BE2C (cell line): ENCODE measurements at regions not wholly inside any gene's neighbourhood (a gene's known extent, or its start where the extent isn't known, plus 50 kb on each side); places are given as distances from the start of the nearest gene placed in this dataset.
"Not testable (repeated sequence)": the region's sequence is repeated elsewhere in the genome, so short reads cannot be mapped to it uniquely, and the experiment has no call there.

Experiments
- DNase-seq: peaks from one replicate; pipeline ENCODE4 v3.0.0-alpha.2; 2020
- H3K27me3 ChIP-seq: fragments of 250-450 bp; sonication (Bioruptor Pico); 2 replicates; pipeline ENCODE4 v1.5.1; 2020; ENCODE audit warnings: mild to moderate bottlenecking
- H3K36me3 ChIP-seq: fragments of 250-450 bp; sonication (Bioruptor Pico); 2 replicates; pipeline ENCODE4 v1.5.1; 2020; ENCODE audit warnings: mild to moderate bottlenecking
- H3K4me1 ChIP-seq: fragments of 250-450 bp; sonication (Bioruptor Pico); 2 replicates; pipeline ENCODE4 v1.5.1; 2020
- H3K4me3 ChIP-seq: 2 replicates; pipeline ENCODE4 v1.5.1; 2011; ENCODE audit warnings: low read depth, low read length
- H3K9me3 ChIP-seq: fragments of 250-450 bp; sonication (Bioruptor Pico); 2 replicates; pipeline ENCODE4 v1.5.1; 2020
- TF ChIP-seq, protein P1 (sequence below): IDR thresholded peaks from 2 replicates; pipeline ENCODE4 v1.5.1; 2012; ENCODE audit warnings: mild to moderate bottlenecking, low read depth, low read length

DNA sequence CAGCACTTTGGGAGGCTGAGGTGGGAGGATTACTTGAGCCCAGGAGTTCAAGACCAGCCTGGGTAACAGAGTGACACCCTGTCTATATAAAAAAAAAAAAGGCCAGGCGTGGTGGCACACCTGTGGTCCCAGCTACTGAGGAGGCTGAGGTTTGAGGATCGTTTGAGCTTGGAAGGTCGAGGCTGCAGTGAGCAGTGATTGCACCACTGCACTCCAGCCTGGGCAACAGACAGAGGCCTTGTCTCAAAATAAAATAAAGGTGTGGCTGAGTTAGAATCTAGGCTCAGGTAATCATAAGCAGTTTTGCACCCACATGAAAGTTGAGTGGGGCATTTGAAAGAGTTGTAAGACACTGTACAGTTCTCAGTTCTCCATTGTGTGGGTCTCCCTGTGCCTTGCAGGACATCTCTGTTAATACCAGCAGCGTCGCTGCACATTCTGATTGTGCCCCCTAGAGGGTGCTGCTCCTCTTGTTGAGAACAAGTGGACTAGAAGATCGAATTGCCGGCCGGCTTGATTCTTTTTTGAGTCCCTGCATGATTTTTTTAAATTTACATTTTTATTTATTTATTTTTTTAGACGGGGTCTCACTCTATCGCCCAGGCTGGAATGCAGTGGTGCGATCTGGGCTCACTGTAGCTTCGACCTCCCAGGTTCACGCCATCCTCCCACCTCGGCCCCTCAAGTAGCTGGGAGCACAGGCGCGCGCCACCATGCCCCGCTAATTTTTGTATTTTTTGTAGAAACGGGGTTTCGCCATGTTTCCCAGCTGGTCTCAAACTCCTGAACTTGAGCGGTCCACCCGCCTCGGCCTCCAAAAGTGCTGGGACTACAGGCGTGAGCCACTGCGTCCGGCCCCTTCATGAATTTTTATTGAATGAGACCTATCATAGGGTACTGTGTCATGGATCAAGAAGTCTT is 73.6 kb upstream of the RBMX start:
- H3K9me3 ChIP-seq: no peaks in the 10 kb centered on the region
- peak; percentile 75 for DNase-seq
- no peak overlapping the region for H3K4me3 ChIP-seq
- no peaks in the 10 kb centered on the region for H3K36me3 ChIP-seq
- TF ChIP-seq, protein P1, sequence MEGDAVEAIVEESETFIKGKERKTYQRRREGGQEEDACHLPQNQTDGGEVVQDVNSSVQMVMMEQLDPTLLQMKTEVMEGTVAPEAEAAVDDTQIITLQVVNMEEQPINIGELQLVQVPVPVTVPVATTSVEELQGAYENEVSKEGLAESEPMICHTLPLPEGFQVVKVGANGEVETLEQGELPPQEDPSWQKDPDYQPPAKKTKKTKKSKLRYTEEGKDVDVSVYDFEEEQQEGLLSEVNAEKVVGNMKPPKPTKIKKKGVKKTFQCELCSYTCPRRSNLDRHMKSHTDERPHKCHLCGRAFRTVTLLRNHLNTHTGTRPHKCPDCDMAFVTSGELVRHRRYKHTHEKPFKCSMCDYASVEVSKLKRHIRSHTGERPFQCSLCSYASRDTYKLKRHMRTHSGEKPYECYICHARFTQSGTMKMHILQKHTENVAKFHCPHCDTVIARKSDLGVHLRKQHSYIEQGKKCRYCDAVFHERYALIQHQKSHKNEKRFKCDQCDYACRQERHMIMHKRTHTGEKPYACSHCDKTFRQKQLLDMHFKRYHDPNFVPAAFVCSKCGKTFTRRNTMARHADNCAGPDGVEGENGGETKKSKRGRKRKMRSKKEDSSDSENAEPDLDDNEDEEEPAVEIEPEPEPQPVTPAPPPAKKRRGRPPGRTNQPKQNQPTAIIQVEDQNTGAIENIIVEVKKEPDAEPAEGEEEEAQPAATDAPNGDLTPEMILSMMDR: peak; percentile 72
- no peaks in the 10 kb centered on the region for H3K27me3 ChIP-seq
- H3K4me1 ChIP-seq: no peaks in the 10 kb centered on the region

DNA sequence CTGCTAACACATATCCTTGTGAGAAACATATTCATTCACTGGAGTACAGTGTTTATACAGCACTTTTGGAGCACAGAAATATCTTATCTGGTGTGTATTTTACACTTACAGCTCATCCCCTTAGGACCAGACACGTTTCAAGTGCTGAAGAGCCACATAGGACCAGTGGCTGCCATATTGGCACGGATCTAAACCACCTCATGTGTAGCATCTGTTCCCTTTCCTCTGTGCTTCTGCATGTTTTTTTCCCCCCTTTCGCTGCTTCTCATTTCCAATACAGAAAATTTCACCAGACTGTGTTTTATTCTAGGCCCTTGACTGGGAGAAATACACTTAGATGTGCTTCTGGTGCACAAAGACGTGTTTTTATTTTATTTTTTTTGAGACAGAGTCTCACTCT is 69.7 kb upstream of the RBMX start:
- Histone ChIP-seq H3K36me3 (no peaks in the 10 kb centered on the region), H3K4me3 (no peak overlapping the region), H3K27me3 (no peaks in the 10 kb centered on the region), H3K4me1 (no peaks in the 10 kb centered on the region), H3K9me3 (no peaks in the 10 kb centered on the region)
- no peak for DNase-seq
- TF ChIP-seq, protein P1: no peak

DNA sequence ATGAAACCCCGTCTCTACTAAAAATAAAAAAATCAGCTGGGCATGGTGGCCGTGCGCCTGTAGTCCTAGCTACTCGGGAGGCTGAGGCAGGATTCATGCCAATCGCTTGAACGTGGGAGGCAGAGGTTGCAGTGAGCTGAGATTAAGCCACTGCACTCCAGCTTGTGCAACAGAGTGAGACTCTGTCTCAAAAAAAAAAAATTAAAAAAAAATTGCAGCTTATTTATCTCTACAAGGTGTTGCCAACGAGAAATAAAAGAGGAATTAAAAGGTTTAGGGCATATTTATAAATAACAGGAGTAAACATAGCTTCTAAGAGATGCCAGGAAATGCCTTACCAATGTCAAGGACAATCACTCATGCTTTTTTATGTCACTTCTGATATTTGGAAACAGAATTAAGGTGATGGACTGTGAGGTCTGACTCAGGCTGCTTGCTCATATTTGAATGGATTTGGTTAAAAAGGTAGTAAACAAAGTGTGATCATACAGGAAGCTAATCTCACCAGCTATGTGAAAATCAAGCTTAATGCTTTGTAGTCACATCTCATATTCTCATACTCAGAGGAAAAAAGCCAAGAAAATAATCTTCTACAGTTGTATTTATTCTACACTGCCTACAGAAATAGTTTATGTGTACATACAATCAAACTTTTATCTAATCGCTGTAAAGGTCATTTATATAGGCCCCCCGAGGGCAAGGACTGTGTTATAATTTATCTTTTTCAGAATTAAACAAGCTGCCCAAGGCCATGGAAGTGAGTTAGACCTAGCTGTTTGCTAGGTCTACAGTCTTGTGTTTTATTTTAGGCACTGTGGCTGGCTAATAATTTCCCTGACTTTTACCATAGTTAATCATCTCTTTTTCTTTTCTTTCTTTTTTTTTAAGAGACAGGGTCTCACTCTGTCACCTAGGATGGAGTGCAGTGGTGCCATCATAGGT is 61.1 kb upstream of the RBMX start:
- TF ChIP-seq, protein P1: no peak
- no peaks in the 10 kb centered on the region for H3K36me3 ChIP-seq
- no peak overlapping the region for H3K4me3 ChIP-seq
- no peaks in the 10 kb centered on the region for H3K4me1 ChIP-seq
- H3K27me3 ChIP-seq: no peaks in the 10 kb centered on the region
- H3K9me3 ChIP-seq: no peaks in the 10 kb centered on the region
- DNase-seq: no peak

DNA sequence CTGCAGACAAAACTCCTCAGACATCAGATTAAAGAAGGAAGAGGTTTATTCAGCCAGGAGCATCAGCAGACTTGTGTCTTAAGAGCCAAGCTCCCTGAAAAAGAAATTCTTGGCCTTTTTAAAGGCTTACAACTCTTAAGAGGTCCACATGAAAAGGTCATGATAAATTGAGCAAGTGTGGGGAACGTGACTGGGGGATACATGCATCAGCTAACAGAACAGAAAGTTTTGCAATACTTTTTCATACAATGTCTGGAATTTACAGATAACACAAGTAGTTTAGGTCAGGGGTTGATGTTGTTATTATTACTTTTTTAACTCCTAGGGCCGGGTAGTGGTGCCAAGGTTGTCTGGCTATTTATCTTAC is 55.6 kb upstream of the RBMX start:
- Histone ChIP-seq H3K4me3 (no peak overlapping the region), H3K36me3 (no peaks in the 10 kb centered on the region), H3K27me3 (no peaks in the 10 kb centered on the region), H3K4me1 (no peaks in the 10 kb centered on the region), H3K9me3 (no peaks in the 10 kb centered on the region)
- no peak for DNase-seq
- TF ChIP-seq, protein P1: no peak

DNA sequence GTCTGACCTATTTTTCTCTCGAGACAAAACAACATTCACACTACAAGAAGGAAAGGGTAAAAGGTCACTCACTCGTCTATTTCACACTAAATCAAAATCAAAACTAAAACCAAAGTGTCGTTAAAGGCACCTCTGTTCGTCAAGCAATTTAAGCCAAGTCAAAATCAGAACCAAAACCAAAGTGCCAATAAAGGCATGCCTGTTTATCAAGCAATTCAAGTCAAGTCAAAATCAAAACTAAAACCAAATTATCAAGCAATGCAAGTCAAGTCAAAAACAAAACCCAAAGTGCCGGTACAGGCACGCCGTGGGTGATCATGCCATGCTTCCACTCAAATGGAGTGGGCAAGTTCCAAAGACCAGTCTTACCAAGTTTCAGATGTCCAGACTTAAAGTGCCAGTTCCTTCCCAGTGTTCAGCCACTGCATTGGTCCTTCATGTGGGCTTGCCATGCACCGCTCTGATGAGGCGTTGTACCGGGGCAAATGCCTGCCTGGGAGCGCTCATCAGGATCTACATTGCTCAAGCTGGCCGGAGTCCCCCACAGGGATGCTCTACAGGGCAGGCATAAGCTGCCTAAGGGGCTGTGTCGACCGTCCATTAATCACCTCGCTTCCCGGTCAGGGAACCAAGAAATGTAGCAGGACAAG is 55.1 kb upstream of the RBMX start:
- not testable (repeated sequence) for H3K27me3 ChIP-seq, H3K9me3 ChIP-seq, H3K36me3 ChIP-seq, H3K4me1 ChIP-seq, H3K4me3 ChIP-seq, DNase-seq

DNA sequence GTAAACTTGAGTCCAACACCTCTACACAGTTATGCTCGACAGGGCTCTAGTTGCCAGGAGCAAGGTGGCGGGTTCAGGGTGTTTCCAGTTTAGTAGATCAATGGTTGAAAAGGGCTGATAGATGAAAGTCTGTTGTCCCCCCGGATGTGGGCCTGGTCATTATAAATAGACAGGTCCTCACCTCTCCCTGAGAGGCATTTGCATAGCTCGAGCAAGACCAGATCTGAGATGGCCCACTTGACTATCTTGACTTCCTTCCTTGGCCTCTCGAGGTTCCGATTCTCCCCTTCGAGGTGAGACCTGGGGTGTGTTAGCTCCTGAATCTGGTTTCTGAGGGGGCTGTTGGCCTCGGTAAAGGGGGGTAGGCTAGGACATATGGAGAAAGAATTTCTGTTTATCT is 54.1 kb upstream of the RBMX start:
- H3K36me3 ChIP-seq, H3K27me3 ChIP-seq, H3K4me3 ChIP-seq, H3K4me1 ChIP-seq, H3K9me3 ChIP-seq, DNase-seq: not testable (repeated sequence)
